HG02981 (cell line): ENCODE measurements at regions not wholly inside any gene's neighbourhood (a gene's known extent, or its start where the extent isn't known, plus 50 kb on each side); places are given as distances from the start of the nearest gene placed in this dataset.

Experiments used
- ATAC-seq: cut with Tn5 transposase; IDR thresholded peaks from one replicate; pipeline ENCODE4 v1.9.1; 2021; ENCODE audit warnings: mild to moderate bottlenecking, moderate library complexity; ENCODE audit not compliant: unreplicated experiment

- no peak for ATAC-seq
Observed at GRCh38 chr16:86286991-86287663, 223.2 kb upstream of the FOXF1 start.

- ATAC-seq = no peak
Observed at GRCh38 chr16:86287664-86288201, 222.6 kb upstream of the FOXF1 start.

GRCh38 chr16:86288716-86289294 lies 221.5 kb upstream of the FOXF1 start:
- ATAC-seq = no peak

GRCh38 chr16:86289304-86289703 lies 221.0 kb upstream of the FOXF1 start:
- ATAC-seq = no peak

- ATAC-seq = no peak
Observed at GRCh38 chr16:86289907-86290306, 220.4 kb upstream of the FOXF1 start.

GRCh38 chr16:86291491-86291890 lies 218.8 kb upstream of the FOXF1 start:
- ATAC-seq = no peak

GRCh38 chr16:86292171-86292775 lies 218.1 kb upstream of the FOXF1 start:
- no peak for ATAC-seq

GRCh38 chr16:86292942-86293341 lies 217.4 kb upstream of the FOXF1 start:
- no peak for ATAC-seq

- ATAC-seq = no peak
Observed at GRCh38 chr16:86293906-86294305, 216.4 kb upstream of the FOXF1 start.

GRCh38 chr16:86294535-86295196 lies 215.7 kb upstream of the FOXF1 start:
- ATAC-seq = no peak

- no peak for ATAC-seq
Observed at GRCh38 chr16:86296256-86296655, 214.1 kb upstream of the FOXF1 start.

- no peak for ATAC-seq
Observed at GRCh38 chr16:86297391-86297790, 212.9 kb upstream of the FOXF1 start.

- no peak for ATAC-seq
Observed at GRCh38 chr16:86297866-86298757, 212.2 kb upstream of the FOXF1 start.

GRCh38 chr16:86298758-86299134 lies 211.6 kb upstream of the FOXF1 start:
- no peak for ATAC-seq

GRCh38 chr16:86299882-86300610 lies 210.3 kb upstream of the FOXF1 start:
- ATAC-seq = no peak

GRCh38 chr16:86300746-86301481 lies 209.4 kb upstream of the FOXF1 start:
- no peak for ATAC-seq

- ATAC-seq = no peak
Observed at GRCh38 chr16:86302421-86303109, 207.8 kb upstream of the FOXF1 start.

- ATAC-seq = no peak
Observed at GRCh38 chr16:86303787-86304678, 206.3 kb upstream of the FOXF1 start.
